ENCODE measurements at regions not wholly inside any gene's neighbourhood (a gene's known extent, or its start where the extent isn't known, plus 50 kb on each side); places are given as distances from the start of the nearest gene placed in this dataset.

GRCh38 chr3:94978084-94978483 is 915.2 kb downstream of the NSUN3 start:
- CTCF ChIA-PET, result no interaction called here
- ATAC-seq (no peak), DNase-seq (ENCODE audit: low read depth, low spot score) (no peak)
- H4K20me1 ChIP-seq (ENCODE audit: insufficient read depth), result no peaks in the 10 kb centered on the region
- no peak overlapping the region for H3K27ac ChIP-seq (ENCODE audit: low read depth, low read length)
- H3K79me2 ChIP-seq (ENCODE audit: insufficient read depth, low read length), result no peaks in the 10 kb centered on the region
- no peak for TF ChIP-seq POLR2AphosphoS5 (IDR thresholded peaks at IDR 0.05; ENCODE audit: low read depth, low read length)
- no peak for TF ChIP-seq TCF7L2 (IDR thresholded peaks at IDR 0.05; ENCODE audit: borderline replicate concordance, extremely low read depth, insufficient read depth, insufficient read length)
- no peak for TF ChIP-seq RAD21 (IDR thresholded peaks at IDR 0.05; ENCODE audit: low read depth)
- TF ChIP-seq EGR1 (IDR thresholded peaks at IDR 0.05; ENCODE audit: low read depth), result no peak
- TF ChIP-seq FOSL1 (IDR thresholded peaks at IDR 0.05; ENCODE audit: low read depth), result no peak
- no peak for TF ChIP-seq SIN3A (IDR thresholded peaks at IDR 0.05; ENCODE audit: low read depth)
- TF ChIP-seq SRF (IDR thresholded peaks at IDR 0.05; ENCODE audit: low read depth), result no peak
- no peak for TF ChIP-seq EZH2 (IDR thresholded peaks at IDR 0.05)
- no peak for TF ChIP-seq ZNF274 (IDR thresholded peaks at IDR 0.05; ENCODE audit: low read depth, low read length)
- TF ChIP-seq ELF1 (IDR thresholded peaks at IDR 0.05; ENCODE audit: borderline replicate concordance, low read depth), result no peak
- no peak for TF ChIP-seq ZFX (IDR thresholded peaks at IDR 0.05)
- no peak for TF ChIP-seq YY1 (IDR thresholded peaks at IDR 0.05; ENCODE audit: extremely low read depth, insufficient replicate concordance, low read depth, low read length)
- TF ChIP-seq JUND (IDR thresholded peaks at IDR 0.05), result no peak
- no peak for TF ChIP-seq REST (IDR thresholded peaks at IDR 0.05; ENCODE audit: low read depth)
- TF ChIP-seq POLR2A (IDR thresholded peaks at IDR 0.05; ENCODE audit: borderline replicate concordance, extremely low read depth, insufficient read depth, insufficient read length), result no peak
- TF ChIP-seq ATF3 (IDR thresholded peaks at IDR 0.05), result no peak
- no peak overlapping the region for H3K4me2 ChIP-seq (ENCODE audit: low read length)
- no peaks in the 10 kb centered on the region for H3K4me1 ChIP-seq (ENCODE audit: control insufficient read depth in 1 of 2, insufficient read depth in 2 of 2, low read length in 2 of 2)
- H3K9ac ChIP-seq (ENCODE audit: low read length), result no peak overlapping the region
- no peaks in the 10 kb centered on the region for H3K36me3 ChIP-seq (ENCODE audit: control insufficient read depth in 1 of 2, insufficient read depth in 2 of 2, low read length in 2 of 2)
- no TSS peak for BruUV-seq (replicated peaks)
- H3K9me2 ChIP-seq (ENCODE audit: insufficient read depth), result no peaks in the 10 kb centered on the region
- no peaks in the 10 kb centered on the region for H3K27me3 ChIP-seq (ENCODE audit: insufficient read depth, low read length)
- POLR2A ChIA-PET, result no interaction called here
- no peak overlapping the region for H2AFZ ChIP-seq (ENCODE audit: low read depth, low read length, poor library complexity, severe bottlenecking)
- no peak overlapping the region for H3K4me3 ChIP-seq (replicated peaks in 1 of 2; ENCODE audit: low read depth in 1 of 2, low read length in 2 of 2)
- peaks cover 4 to 15% of the 10 kb centered on the region in 2 experiments; a peak in 2 of 4 replicates for H3K9me3 ChIP-seq (ENCODE audit: control insufficient read depth in 1 of 2, insufficient read depth in 1 of 2, low read depth in 1 of 2, low read length in 2 of 2)
- intact Hi-C loops (cut with micrococcal nuclease), result no loop called here
- RAD21 ChIA-PET (ENCODE audit: low non-redundant PET in 1 of 2, low total read pairs in 2 of 2, uncharacterized antibody in 2 of 2, unreplicated experiment in 2 of 2), result no interaction called here
